PFSK-1 (cell line): ENCODE measurements at regions not wholly inside any gene's neighbourhood (a gene's known extent, or its start where the extent isn't known, plus 50 kb on each side); places are given as distances from the start of the nearest gene placed in this dataset.

Source experiments
- POLR2AphosphoS5 ChIP-seq: IDR thresholded peaks from 2 replicates; pipeline ENCODE4 v1.6.1; 2012; ENCODE audit warnings: low read depth, mild to moderate bottlenecking, control low read depth, low read length, moderate library complexity
- TAF1 ChIP-seq: IDR thresholded peaks from 2 replicates; pipeline ENCODE4 v1.6.1; 2012; ENCODE audit warnings: low read length, control low read depth, borderline replicate concordance; ENCODE audit not compliant: insufficient read depth

GRCh38 chr1:86239490-86239889, 82.9 kb upstream of the COL24A1 start:
- TF ChIP-seq TAF1 (no peak), POLR2AphosphoS5 (no peak)
